GM12891 (cell line): ENCODE measurements at regions not wholly inside any gene's neighbourhood (a gene's known extent, or its start where the extent isn't known, plus 50 kb on each side); places are given as distances from the start of the nearest gene placed in this dataset.

Experiments used
- POLR2A ChIP-seq: IDR thresholded peaks from 2 replicates; pipeline ENCODE4 v1.6.1; 2011; ENCODE audit warnings: low read depth, low read length, control low read depth
- POLR2AphosphoS5 ChIP-seq: IDR thresholded peaks from 2 replicates; pipeline ENCODE4 v1.6.1; 2011; ENCODE audit warnings: low read depth, low read length, control low read depth
- TAF1 ChIP-seq: IDR thresholded peaks from 2 replicates; pipeline ENCODE4 v1.6.1; 2011; ENCODE audit warnings: low read depth, low read length, control low read depth

DNA sequence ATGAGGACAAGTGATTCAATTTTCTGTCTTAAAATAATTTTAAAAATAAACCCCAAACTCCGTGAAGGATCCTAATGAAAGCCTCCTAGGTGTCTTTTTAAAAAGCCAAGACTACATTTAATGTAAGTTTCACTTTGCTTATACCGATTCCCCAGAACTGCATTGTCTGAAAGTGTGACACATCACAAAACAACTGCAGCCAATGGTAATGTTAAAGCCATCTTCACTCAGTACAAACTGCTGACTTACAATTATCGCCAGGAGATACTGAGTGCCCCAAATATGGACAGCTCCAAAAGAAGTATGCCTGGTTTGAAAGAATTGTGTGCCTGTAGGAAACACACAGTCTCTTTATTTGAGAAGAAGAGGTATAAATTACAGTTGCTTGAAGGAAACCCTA is 73.7 kb upstream of the SPANXB1 start:
- TF ChIP-seq POLR2AphosphoS5 (no peak), TAF1 (no peak), POLR2A (no peak)
